Ovary (tissue), 3 donors: ENCODE measurements at regions not wholly inside any gene's neighbourhood (a gene's known extent, or its start where the extent isn't known, plus 50 kb on each side); places are given as distances from the start of the nearest gene placed in this dataset.

Source experiments
- CTCF ChIP-seq, 3 donors: fragments of 450-650 bp in 2 of 3; fragments of 200-600 bp in 1 of 3; IDR thresholded peaks; one replicate each; pipeline versions ENCODE4 v1.5.1 to v1.8.0; 2016 to 2022; ENCODE audit warnings: antibody characterized with exemption in 3 of 3, mild to moderate bottlenecking in 1 of 3
- EP300 ChIP-seq: sonication (generic); formaldehyde crosslinking; IDR thresholded peaks from one replicate; pipeline ENCODE4 v1.6.1; 2017; ENCODE audit warnings: antibody characterized with exemption
- POLR2A ChIP-seq: fragments of 450-650 bp; IDR thresholded peaks from one replicate; pipeline ENCODE4 v1.6.1; 2017; ENCODE audit warnings: antibody characterized with exemption, mild to moderate bottlenecking, moderate library complexity
- donor health status: DM: no; HTN: no; CAD: no.

- TF ChIP-seq CTCF (IDR thresholded peaks at IDR 0.05) (no peak), POLR2A (no peak), EP300 (no peak)
Observed at GRCh38 chr3:88677298-88677697, 430.1 kb upstream of the EPHA3 start.
